ENCODE measurements at regions not wholly inside any gene's neighbourhood (a gene's known extent, or its start where the extent isn't known, plus 50 kb on each side); places are given as distances from the start of the nearest gene placed in this dataset.

DNA sequence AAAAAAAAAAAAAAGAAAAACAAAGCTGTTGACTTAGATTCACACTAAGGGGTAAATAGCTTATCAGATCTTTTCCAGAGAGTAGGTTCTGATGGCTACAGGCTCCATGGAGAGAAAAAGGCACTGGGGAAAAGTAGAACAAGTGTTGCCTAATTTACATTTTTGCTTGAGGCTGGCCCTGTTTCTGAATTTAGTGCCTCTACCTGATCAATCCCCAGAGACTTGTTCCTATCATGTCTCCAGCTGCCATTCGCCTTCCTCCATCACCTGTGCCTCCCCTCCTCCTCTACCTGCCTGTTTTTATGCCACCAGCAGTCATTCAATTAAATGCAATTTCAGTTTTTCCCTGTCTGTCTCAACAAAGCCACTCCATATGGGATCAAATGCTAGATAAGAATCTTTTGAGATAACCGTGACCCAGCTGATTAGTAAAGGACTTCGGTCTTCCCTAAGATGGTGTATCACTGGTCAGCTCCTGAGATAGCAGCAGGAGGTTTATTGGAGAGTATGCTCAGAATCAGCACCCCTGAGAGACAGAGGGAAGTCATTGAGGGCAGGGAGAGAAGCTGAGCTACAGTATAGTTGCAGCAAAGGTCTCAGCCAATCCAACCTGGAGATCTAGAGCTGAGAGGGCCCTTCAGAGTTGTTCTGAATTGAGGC, 88.1 kb upstream of the GADL1 start:
- H3K4me1 Mint-ChIP-seq, result no peaks in the 10 kb centered on the region
- no peaks in the 10 kb centered on the region for H3K9me3 Mint-ChIP-seq
- 92% methylated on average over 3 of the region's 3 CpGs for WGBS (ENCODE audit: insufficient coverage)
- Histone ChIP-seq H3K27ac (ENCODE audit: low read length) (no peak overlapping the region), H3K36me3 (ENCODE audit: control insufficient read depth, insufficient read depth, low read length) (no peaks in the 10 kb centered on the region), H3K27me3 (ENCODE audit: control insufficient read depth, insufficient read depth, low read length) (no peaks in the 10 kb centered on the region), H3K9me3 (ENCODE audit: control insufficient read depth, insufficient read depth, low read length) (no peaks in the 10 kb centered on the region), H3K4me1 (ENCODE audit: control insufficient read depth, insufficient read depth, low read length) (no peaks in the 10 kb centered on the region), H3K4me3 (ENCODE audit: low read length) (no peak overlapping the region)
- no peaks in the 10 kb centered on the region for H3K36me3 Mint-ChIP-seq
- TF ChIP-seq, protein P1, sequence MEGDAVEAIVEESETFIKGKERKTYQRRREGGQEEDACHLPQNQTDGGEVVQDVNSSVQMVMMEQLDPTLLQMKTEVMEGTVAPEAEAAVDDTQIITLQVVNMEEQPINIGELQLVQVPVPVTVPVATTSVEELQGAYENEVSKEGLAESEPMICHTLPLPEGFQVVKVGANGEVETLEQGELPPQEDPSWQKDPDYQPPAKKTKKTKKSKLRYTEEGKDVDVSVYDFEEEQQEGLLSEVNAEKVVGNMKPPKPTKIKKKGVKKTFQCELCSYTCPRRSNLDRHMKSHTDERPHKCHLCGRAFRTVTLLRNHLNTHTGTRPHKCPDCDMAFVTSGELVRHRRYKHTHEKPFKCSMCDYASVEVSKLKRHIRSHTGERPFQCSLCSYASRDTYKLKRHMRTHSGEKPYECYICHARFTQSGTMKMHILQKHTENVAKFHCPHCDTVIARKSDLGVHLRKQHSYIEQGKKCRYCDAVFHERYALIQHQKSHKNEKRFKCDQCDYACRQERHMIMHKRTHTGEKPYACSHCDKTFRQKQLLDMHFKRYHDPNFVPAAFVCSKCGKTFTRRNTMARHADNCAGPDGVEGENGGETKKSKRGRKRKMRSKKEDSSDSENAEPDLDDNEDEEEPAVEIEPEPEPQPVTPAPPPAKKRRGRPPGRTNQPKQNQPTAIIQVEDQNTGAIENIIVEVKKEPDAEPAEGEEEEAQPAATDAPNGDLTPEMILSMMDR (IDR thresholded peaks at IDR 0.05), result no peak
- H3K27me3 Mint-ChIP-seq (ENCODE audit: low read depth in 2 of 2), result no peaks in the 10 kb centered on the region
- H3K4me3 Mint-ChIP-seq, result no peak overlapping the region
- DNase-seq, result no peak
- no peak for ATAC-seq
- no peak overlapping the region for H3K27ac Mint-ChIP-seq
- intact Hi-C loops (cut with micrococcal nuclease), result no loop called here

GRCh38 chr3:30984855-30985749, 90.6 kb upstream of the GADL1 start:
- H3K27ac Mint-ChIP-seq, result no peak overlapping the region
- H3K9me3 Mint-ChIP-seq, result no peaks in the 10 kb centered on the region

DNA sequence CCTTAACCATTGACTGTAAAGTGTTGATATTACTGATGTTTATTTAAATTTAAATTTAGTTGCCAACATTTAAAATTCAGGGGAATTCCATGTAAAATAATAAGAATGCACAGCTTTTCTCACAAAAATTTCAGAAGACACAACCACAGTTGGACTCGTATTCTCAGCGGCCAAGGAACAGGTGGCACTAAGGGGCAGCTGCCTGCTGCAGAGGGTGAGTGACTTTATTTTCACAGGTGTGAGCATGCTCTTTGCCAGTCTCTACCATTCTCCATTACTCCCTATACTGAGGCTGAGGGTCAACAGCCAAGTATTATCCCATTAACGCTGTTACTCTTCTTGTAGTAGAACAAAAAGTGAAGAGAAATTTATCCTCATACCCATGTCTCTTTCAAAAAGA, 92.1 kb upstream of the GADL1 start:
- H3K36me3 ChIP-seq (ENCODE audit: control insufficient read depth, insufficient read depth, low read length), result no peaks in the 10 kb centered on the region
- H3K9me3 Mint-ChIP-seq, result no peaks in the 10 kb centered on the region
- no peaks in the 10 kb centered on the region for H3K4me1 Mint-ChIP-seq
- no peaks in the 10 kb centered on the region for H3K27me3 ChIP-seq (ENCODE audit: control insufficient read depth, insufficient read depth, low read length)
- no peak overlapping the region for H3K4me3 ChIP-seq (ENCODE audit: low read length)
- no peaks in the 10 kb centered on the region for H3K4me1 ChIP-seq (ENCODE audit: control insufficient read depth, insufficient read depth, low read length)
- TF ChIP-seq, protein P1 (IDR thresholded peaks at IDR 0.05), result no peak
- H3K36me3 Mint-ChIP-seq, result no peaks in the 10 kb centered on the region
- 95% methylated on average over 2 of the region's 3 CpGs for WGBS (ENCODE audit: insufficient coverage)
- no peak overlapping the region for H3K27ac ChIP-seq (ENCODE audit: low read length)
- no peak for DNase-seq
- peaks cover 2 to 11% of the 10 kb centered on the region in 2 donors for H3K27me3 Mint-ChIP-seq (ENCODE audit: low read depth in 2 of 2)
- H3K27ac Mint-ChIP-seq, result no peak overlapping the region
- H3K4me3 Mint-ChIP-seq, result no peak overlapping the region
- H3K9me3 ChIP-seq (ENCODE audit: control insufficient read depth, insufficient read depth, low read length), result no peaks in the 10 kb centered on the region
- intact Hi-C loops (cut with micrococcal nuclease), result no loop called here
- ATAC-seq, result no peak

More at GRCh38 chr3:30984855-30985749, 90.6 kb upstream of the GADL1 start:
- ATAC-seq, result no peak
- peaks cover 2 to 11% of the 10 kb centered on the region in 2 donors for H3K27me3 Mint-ChIP-seq (ENCODE audit: low read depth in 2 of 2)
- H3K36me3 ChIP-seq (ENCODE audit: control insufficient read depth, insufficient read depth, low read length), result no peaks in the 10 kb centered on the region
- H3K4me3 ChIP-seq (ENCODE audit: low read length), result no peak overlapping the region
- H3K9me3 ChIP-seq (ENCODE audit: control insufficient read depth, insufficient read depth, low read length), result no peaks in the 10 kb centered on the region
- 42% methylated on average over 2 of the region's 4 CpGs for WGBS (ENCODE audit: insufficient coverage)
- no peaks in the 10 kb centered on the region for H3K4me1 Mint-ChIP-seq
- no peak overlapping the region for H3K27ac ChIP-seq (ENCODE audit: low read length)
- no peaks in the 10 kb centered on the region for H3K36me3 Mint-ChIP-seq
- TF ChIP-seq, protein P1 (IDR thresholded peaks at IDR 0.05), result no peak
- intact Hi-C loops (cut with micrococcal nuclease), result no loop called here
- no peaks in the 10 kb centered on the region for H3K27me3 ChIP-seq (ENCODE audit: control insufficient read depth, insufficient read depth, low read length)
- H3K4me3 Mint-ChIP-seq, result no peak overlapping the region
- H3K4me1 ChIP-seq (ENCODE audit: control insufficient read depth, insufficient read depth, low read length), result no peaks in the 10 kb centered on the region
- no peak for DNase-seq
